ENCODE measurements at regions not wholly inside any gene's neighbourhood (a gene's known extent, or its start where the extent isn't known, plus 50 kb on each side); places are given as distances from the start of the nearest gene placed in this dataset.

- TF ChIP-seq CTCF (IDR thresholded peaks at IDR 0.05; ENCODE audit: insufficient read depth, low read depth, low read length) (no peak), EZH2 (IDR thresholded peaks at IDR 0.05; ENCODE audit: insufficient read depth, low read length) (no peak)
These were observed 192.0 kb upstream of the HS3ST5 start for GRCh38 chr6:114534813-114535212.

Measured in astrocyte (in vitro differentiated cells and primary cell).